AG04449 (cell line): ENCODE measurements at regions not wholly inside any gene's neighbourhood (a gene's known extent, or its start where the extent isn't known, plus 50 kb on each side); places are given as distances from the start of the nearest gene placed in this dataset.

Experiments
- CTCF ChIA-PET: fragments of 350-600 bp; formaldehyde crosslinking; extraction: SDS; loops from one replicate; lab custom pipeline; 2021; ENCODE audit warnings: antibody characterized with exemption; lab: Yijun Ruan, JAX
- POLR2A ChIA-PET: fragments of 400-600, 350-600 bp; formaldehyde crosslinking; extraction: SDS; loops from one replicate; lab custom pipeline; 2020; ENCODE audit warnings: antibody characterized with exemption, inconsistent platforms; lab: Yijun Ruan, JAX
- DNase-seq: peaks from one replicate; pipeline ENCODE4 v3.0.0-alpha.2; 2010; ENCODE audit warnings: low read depth, low spot score
- H3K4me3 ChIP-seq: 2 replicates; pipeline ENCODE4 v1.5.1; 2011; ENCODE audit warnings: low read depth, mild to moderate bottlenecking, control low read depth, low read length
- CTCF ChIP-seq: IDR thresholded peaks from one replicate; pipeline ENCODE4 v1.5.1; 2011; ENCODE audit warnings: mild to moderate bottlenecking, moderate library complexity, low read length, control low read depth, inconsistent platforms; ENCODE audit not compliant: insufficient read depth; ENCODE audit errors: missing control alignments

GRCh38 chr7:39898867-39899266, 51.2 kb upstream of the CDK13 start:
- no peak for DNase-seq
- ChIA-PET CTCF (interaction anchor here (1.0 to 10.3 kb wide), 9 partner anchors 11 to 334 kb away, joined by 3 to 197 read pairs (median 5); partner anchors contain the start of genes MPLKIP and SUGCT), POLR2A (no interaction called here)
- TF ChIP-seq CTCF: no peak
- no peak overlapping the region for H3K4me3 ChIP-seq
